OCI-LY1 (cell line): ENCODE measurements at regions not wholly inside any gene's neighbourhood (a gene's known extent, or its start where the extent isn't known, plus 50 kb on each side); places are given as distances from the start of the nearest gene placed in this dataset.

Experiments used
- EZH2 ChIP-seq: fragments of 200-600 bp; sonication (generic), shearing (Covaris generic); IDR thresholded peaks from 2 replicates; pipeline ENCODE4 v1.8.0; 2017; ENCODE audit warnings: borderline replicate concordance, mixed run types, mild to moderate bottlenecking, antibody characterized with exemption, low read length, moderate library complexity, mixed read lengths
- TF ChIP-seq, protein P1 (sequence below): fragments of 200-600 bp; sonication (generic), shearing (Covaris generic); IDR thresholded peaks from 2 replicates; pipeline ENCODE4 v1.5.1; 2017; ENCODE audit warnings: mild to moderate bottlenecking, antibody characterized with exemption, low read length, moderate library complexity, mixed read lengths

DNA sequence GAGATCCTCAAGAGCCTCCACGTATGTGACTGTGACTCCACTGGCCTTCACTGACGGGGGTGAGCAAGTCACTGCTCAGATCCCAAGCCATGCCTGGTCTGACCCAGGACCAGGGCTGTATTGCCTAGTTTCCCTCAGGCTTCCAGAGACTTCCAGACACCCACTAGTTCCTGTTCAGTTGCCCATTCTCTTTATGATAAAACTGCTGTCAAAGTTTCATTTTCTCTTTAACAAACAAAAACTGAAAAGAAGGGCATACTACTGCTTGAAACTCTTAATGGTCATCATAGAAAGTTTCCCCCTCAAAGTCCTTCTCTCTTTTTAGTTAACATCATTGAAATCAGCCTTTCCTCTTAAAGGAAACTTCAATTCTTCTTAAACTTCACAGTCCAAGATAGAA is 105.7 kb upstream of the GHR start:
- TF ChIP-seq, protein P1, sequence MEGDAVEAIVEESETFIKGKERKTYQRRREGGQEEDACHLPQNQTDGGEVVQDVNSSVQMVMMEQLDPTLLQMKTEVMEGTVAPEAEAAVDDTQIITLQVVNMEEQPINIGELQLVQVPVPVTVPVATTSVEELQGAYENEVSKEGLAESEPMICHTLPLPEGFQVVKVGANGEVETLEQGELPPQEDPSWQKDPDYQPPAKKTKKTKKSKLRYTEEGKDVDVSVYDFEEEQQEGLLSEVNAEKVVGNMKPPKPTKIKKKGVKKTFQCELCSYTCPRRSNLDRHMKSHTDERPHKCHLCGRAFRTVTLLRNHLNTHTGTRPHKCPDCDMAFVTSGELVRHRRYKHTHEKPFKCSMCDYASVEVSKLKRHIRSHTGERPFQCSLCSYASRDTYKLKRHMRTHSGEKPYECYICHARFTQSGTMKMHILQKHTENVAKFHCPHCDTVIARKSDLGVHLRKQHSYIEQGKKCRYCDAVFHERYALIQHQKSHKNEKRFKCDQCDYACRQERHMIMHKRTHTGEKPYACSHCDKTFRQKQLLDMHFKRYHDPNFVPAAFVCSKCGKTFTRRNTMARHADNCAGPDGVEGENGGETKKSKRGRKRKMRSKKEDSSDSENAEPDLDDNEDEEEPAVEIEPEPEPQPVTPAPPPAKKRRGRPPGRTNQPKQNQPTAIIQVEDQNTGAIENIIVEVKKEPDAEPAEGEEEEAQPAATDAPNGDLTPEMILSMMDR = no peak
- no peak for TF ChIP-seq EZH2
